Chondrocyte (in vitro differentiated cells): ENCODE measurements at regions not wholly inside any gene's neighbourhood (a gene's known extent, or its start where the extent isn't known, plus 50 kb on each side); places are given as distances from the start of the nearest gene placed in this dataset.

Experiments used
- DNase-seq: peaks from one replicate; pipeline ENCODE4 v3.0.0; 2021; ENCODE audit warnings: mixed read lengths, low spot score
- H3K27ac Mint-ChIP-seq: one replicate; pipeline ENCODE4 v1.8.0; 2021; ENCODE audit warnings: mild to moderate bottlenecking, moderate library complexity, mixed read lengths; ENCODE audit not compliant: unreplicated experiment
- H3K27me3 Mint-ChIP-seq: 2 replicates; pipeline ENCODE4 v1.8.0; 2021; ENCODE audit warnings: low read depth, mixed read lengths
- H3K36me3 Mint-ChIP-seq: 2 replicates; pipeline ENCODE4 v1.8.0; 2021; ENCODE audit warnings: low read depth, mixed read lengths
- H3K4me1 Mint-ChIP-seq: 2 replicates; pipeline ENCODE4 v1.8.0; 2021; ENCODE audit warnings: low read depth, mild to moderate bottlenecking, mixed read lengths
- H3K4me3 Mint-ChIP-seq: one replicate; pipeline ENCODE4 v1.8.0; 2021; ENCODE audit warnings: mild to moderate bottlenecking, moderate library complexity, mixed read lengths; ENCODE audit not compliant: unreplicated experiment
- H3K9me3 Mint-ChIP-seq: 2 replicates; pipeline ENCODE4 v1.8.0; 2021; ENCODE audit warnings: low read depth, mixed read lengths
- CTCF ChIP-seq: fragments of 200-600 bp; sonication (generic); IDR thresholded peaks from 2 replicates; pipeline ENCODE4 v1.5.0; 2021; ENCODE audit warnings: antibody characterized with exemption, mild to moderate bottlenecking, moderate library complexity

- Mint-ChIP-seq H3K36me3 (no peaks in the 10 kb centered on the region), H3K9me3 (no peaks in the 10 kb centered on the region), H3K4me1 (peaks cover 3% of the 10 kb centered on the region), H3K4me3 (no peak overlapping the region), H3K27me3 (peaks cover under 1% of the 10 kb centered on the region), H3K27ac (no peak overlapping the region)
- no peak for DNase-seq
- TF ChIP-seq CTCF = no peak
Measured at GRCh38 chr4:180423712-180424057, 1819.5 kb upstream of the TENM3 start.

- H3K9me3 Mint-ChIP-seq = peaks cover 2% of the 10 kb centered on the region
- H3K27me3 Mint-ChIP-seq = no peaks in the 10 kb centered on the region
- DNase-seq = no peak
- H3K4me1 Mint-ChIP-seq = peaks cover 3% of the 10 kb centered on the region
- no peak overlapping the region for H3K27ac Mint-ChIP-seq
- TF ChIP-seq CTCF = no peak
- H3K4me3 Mint-ChIP-seq = no peak overlapping the region
- no peaks in the 10 kb centered on the region for H3K36me3 Mint-ChIP-seq
Measured at GRCh38 chr4:180426938-180427337, 1816.3 kb upstream of the TENM3 start.

GRCh38 chr4:180430283-180430682 is 1812.9 kb upstream of the TENM3 start:
- no peaks in the 10 kb centered on the region for H3K36me3 Mint-ChIP-seq
- TF ChIP-seq CTCF = no peak

GRCh38 chr4:180434131-180434895 is 1808.9 kb upstream of the TENM3 start:
- no peak overlapping the region for H3K27ac Mint-ChIP-seq
- DNase-seq = no peak
- H3K27me3 Mint-ChIP-seq = no peaks in the 10 kb centered on the region
- H3K4me3 Mint-ChIP-seq = no peak overlapping the region
- H3K4me1 Mint-ChIP-seq = no peaks in the 10 kb centered on the region
- TF ChIP-seq CTCF = no peak
- no peaks in the 10 kb centered on the region for H3K36me3 Mint-ChIP-seq
- peaks cover 2% of the 10 kb centered on the region for H3K9me3 Mint-ChIP-seq

More at GRCh38 chr4:180430283-180430682, 1812.9 kb upstream of the TENM3 start:
- H3K27ac Mint-ChIP-seq = no peak overlapping the region
- H3K27me3 Mint-ChIP-seq = no peaks in the 10 kb centered on the region
- H3K4me3 Mint-ChIP-seq = no peak overlapping the region
- DNase-seq = no peak
- H3K9me3 Mint-ChIP-seq = peaks cover 2% of the 10 kb centered on the region
- no peaks in the 10 kb centered on the region for H3K4me1 Mint-ChIP-seq

- Mint-ChIP-seq H3K9me3 (no peaks in the 10 kb centered on the region), H3K27me3 (no peaks in the 10 kb centered on the region), H3K4me1 (no peaks in the 10 kb centered on the region), H3K27ac (no peak overlapping the region), H3K36me3 (no peaks in the 10 kb centered on the region), H3K4me3 (no peak overlapping the region)
- no peak for TF ChIP-seq CTCF
- no peak for DNase-seq
Measured at GRCh38 chr4:180436361-180436760, 1806.8 kb upstream of the TENM3 start.
